K562 (cell line): ENCODE measurements at regions not wholly inside any gene's neighbourhood (a gene's known extent, or its start where the extent isn't known, plus 50 kb on each side); places are given as distances from the start of the nearest gene placed in this dataset.

Source experiments
- ELF1 ChIP-seq: fragments of 200-800 bp; sonication (Bioruptor generic); IDR thresholded peaks from 2 replicates; pipeline ENCODE4 v1.6.1; 2016; ENCODE audit warnings: missing genetic modification characterization, missing compliant biosample characterization
- FOS ChIP-seq: IDR thresholded peaks from 3 replicates; pipeline ENCODE4 v1.6.1; 2011; ENCODE audit not compliant: insufficient read length; ENCODE audit errors: extremely low read depth
- L3MBTL2 ChIP-seq: fragments of 450-650 bp; IDR thresholded peaks from 2 replicates; pipeline ENCODE4 v1.6.1; 2016; ENCODE audit warnings: mild to moderate bottlenecking, moderate library complexity
- PKNOX1 ChIP-seq: fragments of 450-650 bp; IDR thresholded peaks from 2 replicates; pipeline ENCODE4 v1.6.1; 2016
- PTTG1 ChIP-seq: fragments of 450-650 bp; IDR thresholded peaks from 2 replicates; pipeline ENCODE4 v1.6.1; 2016; ENCODE audit warnings: low read depth, mild to moderate bottlenecking, missing genetic modification characterization, missing compliant biosample characterization
- RAD21 ChIP-seq, 2 experiments: fragments of 250-450 bp in 1 of 2; fragments of 450-650 bp in 1 of 2; sonication (Bioruptor Pico) in 1 of 2; formaldehyde crosslinking in 1 of 2; IDR thresholded peaks in 1 of 2; conservative IDR thresholded peaks in 1 of 2; 2 replicates each; pipeline versions ENCODE4 v1.4.0 to v1.8.0; 2020 to 2022; ENCODE audit warnings: mild to moderate bottlenecking in 2 of 2, moderate library complexity in 1 of 2
- ZNF165 ChIP-seq: fragments of 250-450 bp; sonication (Bioruptor Pico); IDR thresholded peaks from 2 replicates; pipeline ENCODE4 v1.4.0; 2020; ENCODE audit warnings: borderline replicate concordance
- ZNF253 ChIP-seq: fragments of 250-450 bp; sonication (Bioruptor Pico); conservative IDR thresholded peaks from 2 replicates; pipeline ENCODE4 v1.6.1; 2021; ENCODE audit warnings: mild to moderate bottlenecking
- ZNF512 ChIP-seq: IDR thresholded peaks from 2 replicates; pipeline ENCODE4 v1.6.1; 2016; ENCODE audit warnings: missing genetic modification characterization, missing compliant biosample characterization
- ZNF717 ChIP-seq: fragments of 250-450 bp; sonication (Bioruptor Pico); IDR thresholded peaks from 2 replicates; pipeline ENCODE4 v1.5.0; 2021

GRCh38 chr6:14316651-14317386 is 199.2 kb downstream of the CD83 start (continued):
- TF ChIP-seq ZNF512 (tag) (no peak), RAD21 (CRISPR knock-in tag; conservative IDR thresholded peaks at IDR 0.05 in 1 of 2, IDR thresholded peaks at IDR 0.05 in 1 of 2) (peak in 1 of 2 experiments; percentile 33; a peak in 1 of 4 replicates), FOS (no peak), L3MBTL2 (no peak), ZNF717 (CRISPR knock-in tag) (no peak), ZNF165 (no peak), PTTG1 (no peak), ZNF253 (CRISPR knock-in tag) (no peak), PKNOX1 (peak; percentile 27; the same call in 1 of the 2 replicates), ELF1 (no peak)
